ENCODE measurements at regions not wholly inside any gene's neighbourhood (a gene's known extent, or its start where the extent isn't known, plus 50 kb on each side); places are given as distances from the start of the nearest gene placed in this dataset.

- TF ChIP-seq, protein P1, sequence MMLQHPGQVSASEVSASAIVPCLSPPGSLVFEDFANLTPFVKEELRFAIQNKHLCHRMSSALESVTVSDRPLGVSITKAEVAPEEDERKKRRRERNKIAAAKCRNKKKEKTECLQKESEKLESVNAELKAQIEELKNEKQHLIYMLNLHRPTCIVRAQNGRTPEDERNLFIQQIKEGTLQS (IDR thresholded peaks at IDR 0.05; ENCODE audit: borderline replicate concordance, extremely low read depth, low read depth, low read length) = no peak
- TF ChIP-seq CTCF (IDR thresholded peaks at IDR 0.05 in 2 of 3, conservative IDR thresholded peaks at IDR 0.05 in 1 of 3; ENCODE audit: control insufficient read depth in 2 of 3, extremely low read depth in 1 of 3, insufficient read depth in 1 of 3, low read depth in 3 of 3, low read length in 3 of 3) (no peak), EP300 (IDR thresholded peaks at IDR 0.05; ENCODE audit: borderline replicate concordance in 1 of 2, control insufficient read depth in 1 of 2, low read depth in 2 of 2, low read length in 2 of 2) (no peak), YY1 (IDR thresholded peaks at IDR 0.05; ENCODE audit: low read depth, low read length) (no peak), BHLHE40 (IDR thresholded peaks at IDR 0.05; ENCODE audit: borderline replicate concordance in 1 of 2, low read depth in 2 of 2, low read length in 1 of 2) (no peak), RAD21 (IDR thresholded peaks at IDR 0.05; ENCODE audit: insufficient read depth, low read depth, low read length) (no peak), CREB1 (IDR thresholded peaks at IDR 0.05; ENCODE audit: low read depth) (no peak)
- TF ChIP-seq, protein P2, sequence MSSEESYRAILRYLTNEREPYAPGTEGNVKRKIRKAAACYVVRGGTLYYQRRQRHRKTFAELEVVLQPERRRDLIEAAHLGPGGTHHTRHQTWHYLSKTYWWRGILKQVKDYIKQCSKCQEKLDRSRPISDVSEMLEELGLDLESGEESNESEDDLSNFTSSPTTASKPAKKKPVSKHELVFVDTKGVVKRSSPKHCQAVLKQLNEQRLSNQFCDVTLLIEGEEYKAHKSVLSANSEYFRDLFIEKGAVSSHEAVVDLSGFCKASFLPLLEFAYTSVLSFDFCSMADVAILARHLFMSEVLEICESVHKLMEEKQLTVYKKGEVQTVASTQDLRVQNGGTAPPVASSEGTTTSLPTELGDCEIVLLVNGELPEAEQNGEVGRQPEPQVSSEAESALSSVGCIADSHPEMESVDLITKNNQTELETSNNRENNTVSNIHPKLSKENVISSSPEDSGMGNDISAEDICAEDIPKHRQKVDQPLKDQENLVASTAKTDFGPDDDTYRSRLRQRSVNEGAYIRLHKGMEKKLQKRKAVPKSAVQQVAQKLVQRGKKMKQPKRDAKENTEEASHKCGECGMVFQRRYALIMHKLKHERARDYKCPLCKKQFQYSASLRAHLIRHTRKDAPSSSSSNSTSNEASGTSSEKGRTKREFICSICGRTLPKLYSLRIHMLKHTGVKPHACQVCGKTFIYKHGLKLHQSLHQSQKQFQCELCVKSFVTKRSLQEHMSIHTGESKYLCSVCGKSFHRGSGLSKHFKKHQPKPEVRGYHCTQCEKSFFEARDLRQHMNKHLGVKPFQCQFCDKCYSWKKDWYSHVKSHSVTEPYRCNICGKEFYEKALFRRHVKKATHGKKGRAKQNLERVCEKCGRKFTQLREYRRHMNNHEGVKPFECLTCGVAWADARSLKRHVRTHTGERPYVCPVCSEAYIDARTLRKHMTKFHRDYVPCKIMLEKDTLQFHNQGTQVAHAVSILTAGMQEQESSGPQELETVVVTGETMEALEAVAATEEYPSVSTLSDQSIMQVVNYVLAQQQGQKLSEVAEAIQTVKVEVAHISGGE (CRISPR knock-in tag; IDR thresholded peaks at IDR 0.05) = no peak
Observed at GRCh38 chr7:54109501-54109900, 432.7 kb upstream of the VSTM2A start.

All from GM12878 (cell line).